OCI-LY7 (cell line): ENCODE measurements at regions not wholly inside any gene's neighbourhood (a gene's known extent, or its start where the extent isn't known, plus 50 kb on each side); places are given as distances from the start of the nearest gene placed in this dataset.

Experiments used
- EZH2phosphoT487 ChIP-seq: fragments of 200-600 bp; sonication (generic); IDR thresholded peaks from 2 replicates; pipeline ENCODE4 v1.6.1; 2018; ENCODE audit warnings: low read depth, borderline replicate concordance, mild to moderate bottlenecking, mixed run types, antibody characterized with exemption, low read length, moderate library complexity, mixed read lengths
- TF ChIP-seq, protein P1 (sequence below): fragments of 200-600 bp; sonication (generic); conservative IDR thresholded peaks from 2 replicates; pipeline ENCODE4 v1.5.1; 2014; ENCODE audit warnings: mild to moderate bottlenecking, antibody characterized with exemption, low read length, moderate library complexity, mixed read lengths

DNA sequence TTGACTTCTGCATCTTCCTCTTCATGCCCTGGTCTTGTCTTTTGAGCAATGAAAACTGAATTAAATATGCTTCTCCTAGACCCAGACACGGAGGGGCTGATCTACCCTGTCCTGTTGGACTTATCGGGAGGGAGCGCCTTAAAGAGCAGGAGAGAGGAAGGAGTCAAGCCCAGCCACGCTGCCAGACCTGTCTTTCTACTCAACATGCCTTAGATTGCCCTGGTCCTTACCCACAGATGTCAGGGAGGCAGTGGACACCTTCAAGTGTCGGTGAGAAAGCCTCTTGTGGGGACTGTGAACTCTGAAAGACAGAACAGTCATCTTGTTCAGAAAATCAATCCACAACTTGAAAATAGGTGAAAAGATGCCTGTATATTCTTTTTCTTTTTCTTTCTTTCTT, 61.8 kb downstream of the IRAG1 start:
- TF ChIP-seq, protein P1, sequence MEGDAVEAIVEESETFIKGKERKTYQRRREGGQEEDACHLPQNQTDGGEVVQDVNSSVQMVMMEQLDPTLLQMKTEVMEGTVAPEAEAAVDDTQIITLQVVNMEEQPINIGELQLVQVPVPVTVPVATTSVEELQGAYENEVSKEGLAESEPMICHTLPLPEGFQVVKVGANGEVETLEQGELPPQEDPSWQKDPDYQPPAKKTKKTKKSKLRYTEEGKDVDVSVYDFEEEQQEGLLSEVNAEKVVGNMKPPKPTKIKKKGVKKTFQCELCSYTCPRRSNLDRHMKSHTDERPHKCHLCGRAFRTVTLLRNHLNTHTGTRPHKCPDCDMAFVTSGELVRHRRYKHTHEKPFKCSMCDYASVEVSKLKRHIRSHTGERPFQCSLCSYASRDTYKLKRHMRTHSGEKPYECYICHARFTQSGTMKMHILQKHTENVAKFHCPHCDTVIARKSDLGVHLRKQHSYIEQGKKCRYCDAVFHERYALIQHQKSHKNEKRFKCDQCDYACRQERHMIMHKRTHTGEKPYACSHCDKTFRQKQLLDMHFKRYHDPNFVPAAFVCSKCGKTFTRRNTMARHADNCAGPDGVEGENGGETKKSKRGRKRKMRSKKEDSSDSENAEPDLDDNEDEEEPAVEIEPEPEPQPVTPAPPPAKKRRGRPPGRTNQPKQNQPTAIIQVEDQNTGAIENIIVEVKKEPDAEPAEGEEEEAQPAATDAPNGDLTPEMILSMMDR = no peak
- no peak for TF ChIP-seq EZH2phosphoT487
